Stimulated activated CD4-positive, alpha-beta T cell treated with anti-CD3 and anti-CD28 coated beads, TNF-alpha, amount 100 ng/mL, for 1 hour (primary cell): ENCODE measurements at regions not wholly inside any gene's neighbourhood (a gene's known extent, or its start where the extent isn't known, plus 50 kb on each side); places are given as distances from the start of the nearest gene placed in this dataset.
"Not testable (repeated sequence)": the region's sequence is repeated elsewhere in the genome, so short reads cannot be mapped to it uniquely, and the experiment has no call there.

ENCODE experiments used
- DNase-seq, 3 donors: peaks; one replicate each; pipeline ENCODE4 v3.0.0-alpha.2; 2020; ENCODE audit warnings: low read depth in 3 of 3, low spot score in 1 of 3

- DNase-seq = peak; percentile 17 to 63 (median 55)
Measured at GRCh38 chr15:30755036-30755687, 129.2 kb downstream of the ARHGAP11B start.

- DNase-seq = not testable (repeated sequence)
Measured at GRCh38 chr15:30760633-30761032, 134.7 kb downstream of the ARHGAP11B start.

GRCh38 chr15:30761365-30761764, 135.4 kb downstream of the ARHGAP11B start:
- not testable (repeated sequence) for DNase-seq

GRCh38 chr15:30769390-30770124, 134.2 kb upstream of the FAN1 start:
- DNase-seq = not testable (repeated sequence)

GRCh38 chr15:30770759-30771158, 133.0 kb upstream of the FAN1 start:
- DNase-seq = no peak

- DNase-seq = no peak
Measured at GRCh38 chr15:30783019-30783418, 120.7 kb upstream of the FAN1 start.

GRCh38 chr15:30788595-30788994, 115.1 kb upstream of the FAN1 start:
- DNase-seq = no peak

- DNase-seq = no peak
Measured at GRCh38 chr15:30791239-30792175, 112.2 kb upstream of the FAN1 start.

- DNase-seq = not testable (repeated sequence)
Measured at GRCh38 chr15:30792843-30793242, 110.9 kb upstream of the FAN1 start.

- DNase-seq = no peak
Measured at GRCh38 chr15:30794388-30794787, 109.3 kb upstream of the FAN1 start.

GRCh38 chr15:30799565-30799964, 104.2 kb upstream of the FAN1 start:
- not testable (repeated sequence) for DNase-seq

GRCh38 chr15:30801140-30801895, 102.4 kb upstream of the FAN1 start:
- not testable (repeated sequence) for DNase-seq

GRCh38 chr15:30802001-30802400, 101.7 kb upstream of the FAN1 start:
- not testable (repeated sequence) for DNase-seq

- DNase-seq = not testable (repeated sequence)
Measured at GRCh38 chr15:30803703-30804102, 100.0 kb upstream of the FAN1 start.

GRCh38 chr15:30816430-30816829, 87.3 kb upstream of the FAN1 start:
- DNase-seq = no peak

- DNase-seq = peak in 2 of 3 donors; percentile 12 to 13
Measured at GRCh38 chr15:30823068-30823813, 80.5 kb upstream of the FAN1 start.

- DNase-seq = no peak
Measured at GRCh38 chr15:30824518-30825195, 79.1 kb upstream of the FAN1 start.

- no peak for DNase-seq
Measured at GRCh38 chr15:30827625-30828303, 76.0 kb upstream of the FAN1 start.

GRCh38 chr15:30828304-30828639, 75.4 kb upstream of the FAN1 start:
- not testable (repeated sequence) for DNase-seq
